ENCODE measurements at regions not wholly inside any gene's neighbourhood (a gene's known extent, or its start where the extent isn't known, plus 50 kb on each side); places are given as distances from the start of the nearest gene placed in this dataset.

DNA sequence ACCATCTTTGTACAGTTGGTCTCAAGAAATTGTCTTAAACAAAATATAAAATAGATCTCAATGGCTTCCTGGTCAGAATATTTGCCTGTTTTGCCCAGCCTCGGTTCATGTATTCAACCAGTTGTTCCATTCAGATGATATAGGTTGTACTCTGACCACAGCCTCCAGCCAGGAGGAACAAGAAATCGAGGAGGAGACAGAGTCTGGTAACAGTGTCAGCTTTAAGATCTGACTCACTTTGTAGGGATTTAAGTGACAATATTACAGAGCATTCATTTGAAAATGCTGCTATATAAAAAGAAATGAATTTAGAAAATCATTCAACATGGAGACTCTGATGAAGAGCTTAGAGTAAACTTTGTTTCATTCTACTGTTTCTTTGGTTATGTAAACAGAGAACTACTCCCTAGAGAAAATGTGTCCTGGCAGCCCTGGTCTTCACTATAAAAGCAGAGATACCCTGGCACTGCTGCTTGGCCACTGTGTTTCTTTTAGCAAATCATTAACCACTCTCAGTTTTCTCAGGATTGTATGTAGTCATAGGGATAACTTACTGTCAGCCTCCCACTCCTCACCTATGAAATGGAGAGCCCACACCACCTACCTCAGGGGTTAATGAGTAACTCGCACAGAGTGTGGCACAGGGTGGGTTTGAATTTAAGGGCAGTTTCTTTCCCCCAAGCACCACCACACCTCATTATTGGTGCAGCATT is 53.5 kb downstream of the PAGE2 start:
- no peak for TF ChIP-seq CTCF (conservative IDR thresholded peaks at IDR 0.05)
- H3T11ph ChIP-seq (ENCODE audit: low read length) = no peak overlapping the region
- H3K4me3 Mint-ChIP-seq = no peak overlapping the region
- H4K8ac ChIP-seq (replicated peaks; ENCODE audit: insufficient read length, low read depth, low read length) = no peak overlapping the region
- H3K4me2 ChIP-seq (ENCODE audit: insufficient read depth, insufficient read length, low read length) = no peak overlapping the region
- H2BK5ac ChIP-seq (ENCODE audit: insufficient read length, low read length) = no peak overlapping the region
- no peaks in the 10 kb centered on the region for H3K27me3 ChIP-seq (ENCODE audit: insufficient read depth, low read length)
- no peak overlapping the region for H3K27ac ChIP-seq (ENCODE audit: insufficient read length, low read depth, low read length)
- H3K36me3 Mint-ChIP-seq (ENCODE audit: insufficient read depth in 1 of 3, low read depth in 3 of 3) = peaks cover 0 to 6% (median 3%) of the 10 kb centered on the region in 3 experiments; a peak in 3 of 7 replicates
- H3K56ac ChIP-seq (ENCODE audit: insufficient read length, low read depth, low read length) = no peak overlapping the region
- H2BK15ac ChIP-seq (ENCODE audit: low read depth, low read length) = no peak overlapping the region
- no peaks in the 10 kb centered on the region for H3K27me3 Mint-ChIP-seq (ENCODE audit: low read depth)
- DNase-seq = no peak
- peaks cover 4 to 5% of the 10 kb centered on the region in 2 experiments for H3K4me1 Mint-ChIP-seq
- H3K79me1 ChIP-seq (ENCODE audit: insufficient read depth, low read depth, low read length, poor library complexity, severe bottlenecking) = no peaks in the 10 kb centered on the region
- no peaks in the 10 kb centered on the region for H3K4me1 ChIP-seq (ENCODE audit: insufficient read depth, low read length)
- no peak overlapping the region for H2BK12ac ChIP-seq (ENCODE audit: insufficient read length, low read depth, low read length)
- H2BK20ac ChIP-seq (ENCODE audit: low read depth, low read length, poor library complexity, severe bottlenecking) = no peak overlapping the region
- no peak overlapping the region for H2AFZ ChIP-seq (ENCODE audit: low read length)
- no peak overlapping the region for H2BK120ac ChIP-seq (ENCODE audit: low read depth, low read length, poor library complexity, severe bottlenecking)
- WGBS (ENCODE audit: extremely low coverage, insufficient read length, low lambda C conversion rate) = no CpG with 5 or more reads among the region's 3 CpGs
- no peak overlapping the region for H3K9ac ChIP-seq (ENCODE audit: extremely low read depth, insufficient read length, low read length)
- no peak overlapping the region for H2AK5ac ChIP-seq (ENCODE audit: insufficient read length, low read length)
- H3K18ac ChIP-seq (ENCODE audit: insufficient read length, low read depth, low read length) = no peak overlapping the region
- H3K4ac ChIP-seq (ENCODE audit: low read depth, low read length) = no peak overlapping the region
- H3K9me3 ChIP-seq (ENCODE audit: control insufficient read depth, low read depth, low read length) = peaks cover 16% of the 10 kb centered on the region
- H3K23me2 ChIP-seq (ENCODE audit: insufficient read length, low read depth, low read length, poor library complexity, severe bottlenecking) = no peaks in the 10 kb centered on the region
- no peak overlapping the region for H4K91ac ChIP-seq (ENCODE audit: insufficient read length, low read depth, low read length)
- H3K14ac ChIP-seq (ENCODE audit: insufficient read depth, low read length) = no peak overlapping the region
- no peak overlapping the region for H4K5ac ChIP-seq (ENCODE audit: insufficient read length, low read depth, low read length)
- no peak overlapping the region for H3K23ac ChIP-seq (ENCODE audit: insufficient read length, low read depth, low read length)
- H3K9me3 Mint-ChIP-seq = peaks cover 53 to 68% of the 10 kb centered on the region in 2 experiments
- no peaks in the 10 kb centered on the region for H3K79me2 ChIP-seq (ENCODE audit: insufficient read depth, low read length)
- no peaks in the 10 kb centered on the region for H4K20me1 ChIP-seq (ENCODE audit: control insufficient read depth, insufficient read depth, insufficient read length)
- H3K27ac Mint-ChIP-seq = no peak overlapping the region
